ENCODE measurements at regions not wholly inside any gene's neighbourhood (a gene's known extent, or its start where the extent isn't known, plus 50 kb on each side); places are given as distances from the start of the nearest gene placed in this dataset.

DNA sequence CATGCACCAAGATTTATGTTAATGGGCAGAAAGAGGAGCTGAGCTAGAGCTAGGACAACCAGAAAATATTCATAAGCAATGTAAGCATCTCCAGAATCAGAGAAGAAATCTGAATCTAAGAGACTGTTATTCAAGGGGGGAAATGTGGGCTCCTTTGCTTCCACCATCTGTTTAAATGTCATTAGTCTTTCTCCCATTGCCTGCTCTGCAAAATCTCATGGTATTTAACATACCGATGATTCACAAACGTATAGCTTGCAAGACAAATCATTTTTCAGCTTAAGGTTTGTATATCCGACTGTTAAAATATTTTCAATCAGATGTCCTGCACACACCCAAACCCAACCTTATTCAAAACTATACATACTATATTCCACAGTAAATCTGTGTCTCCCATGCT is 133.4 kb upstream of the TACR3 start:
- TF ChIP-seq POLR2A (IDR thresholded peaks at IDR 0.05) (no peak), POLR2AphosphoS5 (IDR thresholded peaks at IDR 0.05) (no peak)
- TF ChIP-seq, protein P1, sequence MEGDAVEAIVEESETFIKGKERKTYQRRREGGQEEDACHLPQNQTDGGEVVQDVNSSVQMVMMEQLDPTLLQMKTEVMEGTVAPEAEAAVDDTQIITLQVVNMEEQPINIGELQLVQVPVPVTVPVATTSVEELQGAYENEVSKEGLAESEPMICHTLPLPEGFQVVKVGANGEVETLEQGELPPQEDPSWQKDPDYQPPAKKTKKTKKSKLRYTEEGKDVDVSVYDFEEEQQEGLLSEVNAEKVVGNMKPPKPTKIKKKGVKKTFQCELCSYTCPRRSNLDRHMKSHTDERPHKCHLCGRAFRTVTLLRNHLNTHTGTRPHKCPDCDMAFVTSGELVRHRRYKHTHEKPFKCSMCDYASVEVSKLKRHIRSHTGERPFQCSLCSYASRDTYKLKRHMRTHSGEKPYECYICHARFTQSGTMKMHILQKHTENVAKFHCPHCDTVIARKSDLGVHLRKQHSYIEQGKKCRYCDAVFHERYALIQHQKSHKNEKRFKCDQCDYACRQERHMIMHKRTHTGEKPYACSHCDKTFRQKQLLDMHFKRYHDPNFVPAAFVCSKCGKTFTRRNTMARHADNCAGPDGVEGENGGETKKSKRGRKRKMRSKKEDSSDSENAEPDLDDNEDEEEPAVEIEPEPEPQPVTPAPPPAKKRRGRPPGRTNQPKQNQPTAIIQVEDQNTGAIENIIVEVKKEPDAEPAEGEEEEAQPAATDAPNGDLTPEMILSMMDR (IDR thresholded peaks at IDR 0.05 in 8 of 11, conservative IDR thresholded peaks at IDR 0.05 in 3 of 11): no peak
